Activated T-cell treated with anti-CD3 and anti-CD28 coated beads for 48 hours (primary cell): ENCODE measurements at regions not wholly inside any gene's neighbourhood (a gene's known extent, or its start where the extent isn't known, plus 50 kb on each side); places are given as distances from the start of the nearest gene placed in this dataset.
A peak's percentile ranks its signal among the peaks of the same experiment; 100 is the strongest.

Experiments
- DNase-seq: peaks from one replicate; pipeline ENCODE4 v3.0.0-alpha.2; 2020; ENCODE audit warnings: low read depth

- DNase-seq, result no peak
These were observed 131.9 kb downstream of the MRPL36 start for GRCh38 chr5:1667648-1668140.

- peak; percentile 55 for DNase-seq
These were observed 132.6 kb downstream of the MRPL36 start for GRCh38 chr5:1666812-1667588.

GRCh38 chr5:1666221-1666620 lies 133.4 kb downstream of the MRPL36 start:
- DNase-seq, result no peak

DNA sequence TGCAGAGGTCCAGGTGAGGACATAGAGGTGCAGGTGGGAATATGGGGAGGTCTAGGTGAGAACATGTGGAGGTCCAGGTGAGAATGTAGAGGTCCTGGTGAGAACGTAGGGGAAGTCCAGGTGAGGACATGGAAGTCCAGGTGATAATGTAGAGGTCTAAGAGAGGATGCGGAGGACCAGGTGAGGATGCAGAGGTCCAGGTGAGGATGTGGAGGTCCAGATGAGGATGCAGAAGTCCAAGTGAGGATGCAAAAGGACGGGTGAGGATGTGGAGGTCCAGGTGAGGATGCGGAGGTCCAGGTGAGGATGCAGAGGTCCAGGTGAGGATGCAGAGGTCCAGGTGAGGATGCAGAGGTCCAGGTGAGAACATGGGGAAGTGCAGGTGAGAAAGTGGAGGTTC lies 133.8 kb downstream of the MRPL36 start:
- no peak for DNase-seq

GRCh38 chr5:1665231-1665630 lies 134.4 kb downstream of the MRPL36 start:
- no peak for DNase-seq

DNA sequence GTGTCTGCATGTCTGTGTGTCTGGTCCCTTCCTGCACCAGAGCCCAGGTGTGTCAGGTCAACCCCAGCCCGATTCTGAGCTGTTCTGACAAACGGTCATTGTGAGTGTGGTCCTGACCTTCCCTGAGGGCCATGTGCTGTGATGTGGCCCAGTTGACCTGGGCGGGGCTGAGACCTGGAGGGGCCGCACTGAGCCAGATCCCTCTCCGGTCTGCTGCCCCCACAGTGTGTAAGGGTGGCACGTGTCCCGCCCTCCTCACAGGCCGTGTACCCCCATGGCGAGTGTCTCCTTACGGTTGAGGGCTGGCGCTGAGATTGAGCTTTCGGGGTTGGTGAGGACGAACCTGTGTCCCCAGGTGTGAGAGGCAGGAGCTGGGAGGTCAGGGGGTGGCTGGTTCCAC lies 136.5 kb downstream of the MRPL36 start:
- no peak for DNase-seq

GRCh38 chr5:1662559-1663085 lies 137.0 kb downstream of the MRPL36 start:
- no peak for DNase-seq

DNA sequence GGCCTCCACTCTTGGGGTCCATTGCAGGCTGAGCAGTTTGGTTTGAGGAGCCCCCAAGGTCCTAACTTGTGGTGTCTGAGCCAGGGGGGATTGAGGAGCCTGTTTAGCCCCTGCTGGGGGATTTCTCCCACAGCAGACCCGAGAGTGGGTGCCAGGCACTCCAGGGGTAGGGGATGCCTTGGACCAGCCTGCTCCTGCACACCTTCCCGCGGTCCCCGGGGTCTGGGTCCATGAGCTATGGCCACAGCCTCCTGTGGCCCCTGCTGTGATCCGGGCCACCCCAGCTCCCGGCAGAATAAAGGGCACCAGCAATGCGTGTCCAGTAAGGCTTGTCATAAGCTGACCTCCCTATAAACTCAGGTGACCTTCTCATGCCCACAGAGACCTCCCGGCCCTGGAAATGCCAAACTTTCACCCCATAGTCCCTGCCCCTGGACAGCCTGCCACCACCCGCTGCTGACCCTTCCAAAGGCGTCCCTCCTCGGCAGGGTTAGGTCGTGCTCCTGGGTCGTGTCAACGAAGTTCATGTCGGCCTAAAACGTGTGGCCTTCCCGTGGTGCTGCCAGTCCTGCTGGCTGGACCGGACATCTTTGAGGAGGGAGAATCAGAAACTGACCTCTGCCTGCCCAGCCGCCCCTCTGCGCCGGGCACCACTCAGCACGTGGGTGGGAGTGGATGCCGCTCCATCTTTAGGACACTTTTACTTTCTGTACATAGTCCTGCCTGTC lies 137.6 kb downstream of the MRPL36 start:
- no peak for DNase-seq

DNA sequence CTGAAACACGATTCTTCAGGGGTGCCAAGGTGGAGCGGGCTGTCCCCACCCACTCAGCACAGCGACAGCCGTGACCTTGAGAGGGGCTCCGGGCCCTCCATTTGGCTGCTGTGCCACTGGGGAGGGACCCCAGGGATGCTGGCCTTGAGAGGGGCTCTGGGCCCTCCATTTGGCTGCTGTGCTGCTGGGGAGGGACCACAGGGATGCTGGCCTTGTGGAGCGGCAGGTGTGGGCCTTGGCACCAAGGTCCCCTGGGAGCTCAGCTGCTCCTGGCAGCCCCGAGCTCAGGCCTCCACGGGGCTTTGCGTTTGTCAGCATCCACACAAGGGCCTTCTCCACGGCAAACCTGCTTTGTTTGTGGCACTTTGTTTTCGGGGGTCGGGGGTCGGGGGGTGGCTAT lies 137.6 kb upstream of the LPCAT1 start:
- no peak for DNase-seq

- no peak for DNase-seq
These were observed 136.8 kb upstream of the LPCAT1 start for GRCh38 chr5:1660511-1660910.

DNA sequence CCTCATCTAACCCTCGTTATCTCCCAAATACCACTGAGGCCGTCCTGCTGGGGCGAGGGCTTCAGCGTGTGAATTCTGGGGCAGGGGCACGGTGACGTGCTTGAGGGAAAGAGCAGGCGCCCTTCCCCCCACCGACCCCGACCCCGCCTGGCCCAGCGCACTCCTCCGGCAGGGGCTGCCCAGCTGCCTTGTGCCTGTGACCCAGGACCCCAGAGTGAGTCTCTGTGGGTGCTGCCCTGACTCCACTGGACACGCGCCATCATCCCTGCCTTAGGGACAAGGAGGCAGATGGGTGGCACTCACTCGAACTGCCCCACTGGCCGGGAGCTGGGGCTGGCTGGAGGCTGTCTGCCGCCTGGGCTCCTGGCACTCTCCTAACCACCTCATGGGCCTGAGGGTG lies 136.2 kb upstream of the LPCAT1 start:
- no peak for DNase-seq

GRCh38 chr5:1659100-1659981 lies 135.6 kb upstream of the LPCAT1 start:
- no peak for DNase-seq

GRCh38 chr5:1658665-1659064 lies 134.9 kb upstream of the LPCAT1 start:
- DNase-seq, result no peak

GRCh38 chr5:1657161-1657741 lies 133.5 kb upstream of the LPCAT1 start:
- no peak for DNase-seq

GRCh38 chr5:1656271-1656975 lies 132.7 kb upstream of the LPCAT1 start:
- no peak for DNase-seq

DNA sequence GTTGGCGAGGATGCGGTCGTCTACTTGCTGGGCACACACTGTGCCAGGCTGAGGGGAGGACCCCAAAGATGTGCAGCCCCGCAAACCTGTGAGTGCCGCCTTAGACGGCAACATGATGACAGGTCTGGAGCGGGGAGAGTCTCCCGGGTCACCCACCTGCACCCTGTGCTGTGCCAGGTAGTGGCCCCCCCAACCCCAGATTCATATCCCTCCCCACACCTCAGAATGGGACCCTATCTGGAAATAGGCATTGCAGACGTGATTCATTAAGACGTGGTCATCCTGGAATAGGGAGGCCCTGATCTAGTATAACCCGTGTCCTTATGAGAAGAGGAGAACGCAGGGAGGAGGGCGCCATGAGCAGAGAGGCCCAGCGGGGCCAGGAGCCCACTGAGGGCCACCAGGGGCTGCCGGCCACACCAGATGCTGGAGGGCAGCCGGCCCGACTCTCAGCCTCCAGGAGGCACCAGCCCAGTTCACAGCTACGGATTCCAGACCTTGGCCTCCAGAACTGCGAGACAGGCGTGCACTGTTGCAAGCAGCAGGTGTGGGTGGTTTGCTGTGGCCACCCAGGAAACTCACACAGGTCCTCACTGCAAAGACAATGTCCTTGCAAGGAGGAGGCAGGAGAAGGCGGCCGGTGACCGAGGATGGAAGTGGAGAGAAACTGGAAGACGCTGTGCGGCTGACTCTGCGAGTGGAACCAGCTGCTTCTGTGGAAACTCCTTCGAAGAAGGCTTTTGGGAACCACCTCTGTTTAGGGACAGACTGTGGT lies 131.9 kb upstream of the LPCAT1 start:
- DNase-seq, result no peak

DNA sequence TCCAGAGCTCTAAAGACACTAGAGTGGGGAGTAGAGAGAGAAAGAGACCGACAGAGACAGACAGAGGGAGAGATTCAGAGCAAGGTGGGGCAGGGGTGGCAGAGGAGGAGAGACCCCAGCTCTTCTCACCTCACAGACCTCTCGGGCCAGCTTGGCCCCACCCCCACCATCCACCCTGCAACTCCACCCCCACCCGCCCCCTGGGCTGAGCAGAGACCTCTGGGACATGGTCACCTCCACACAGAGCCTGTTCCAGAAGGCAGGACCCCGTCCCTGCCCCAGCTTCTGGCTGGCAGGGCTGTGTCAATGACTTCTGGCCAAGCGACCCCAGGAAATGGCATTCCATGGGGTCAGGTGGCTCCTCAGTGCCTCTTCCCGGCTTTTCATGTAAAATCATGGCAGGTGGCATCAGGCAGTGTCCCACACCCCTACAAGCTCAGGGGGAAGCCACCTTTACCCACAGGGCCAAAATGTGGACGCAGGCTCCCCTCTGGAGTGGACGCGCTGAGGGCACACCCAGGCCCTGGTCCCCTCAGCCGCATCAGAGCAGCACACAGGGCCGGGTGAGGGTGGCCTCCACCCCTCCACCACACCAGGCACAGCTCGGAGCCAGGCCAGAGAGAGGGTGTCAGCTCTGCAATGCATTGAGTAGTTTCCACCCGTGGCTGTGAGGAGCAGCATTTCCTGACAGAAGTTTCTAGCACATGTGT lies 131.2 kb upstream of the LPCAT1 start:
- no peak for DNase-seq

GRCh38 chr5:1653698-1654651 lies 130.2 kb upstream of the LPCAT1 start:
- peak; percentile 33 for DNase-seq
